ENCODE measurements at regions not wholly inside any gene's neighbourhood (a gene's known extent, or its start where the extent isn't known, plus 50 kb on each side); places are given as distances from the start of the nearest gene placed in this dataset.

GRCh38 chr3:135911110-135911509, 54.4 kb upstream of the PPP2R3A start:
- Histone ChIP-seq H3K9me3 (no peaks in the 10 kb centered on the region), H3K4me3 (no peak overlapping the region), H3K36me3 (no peaks in the 10 kb centered on the region), H3K27ac (no peak overlapping the region), H3K27me3 (no peaks in the 10 kb centered on the region), H3K4me1 (no peaks in the 10 kb centered on the region)
- TF ChIP-seq, protein P1, sequence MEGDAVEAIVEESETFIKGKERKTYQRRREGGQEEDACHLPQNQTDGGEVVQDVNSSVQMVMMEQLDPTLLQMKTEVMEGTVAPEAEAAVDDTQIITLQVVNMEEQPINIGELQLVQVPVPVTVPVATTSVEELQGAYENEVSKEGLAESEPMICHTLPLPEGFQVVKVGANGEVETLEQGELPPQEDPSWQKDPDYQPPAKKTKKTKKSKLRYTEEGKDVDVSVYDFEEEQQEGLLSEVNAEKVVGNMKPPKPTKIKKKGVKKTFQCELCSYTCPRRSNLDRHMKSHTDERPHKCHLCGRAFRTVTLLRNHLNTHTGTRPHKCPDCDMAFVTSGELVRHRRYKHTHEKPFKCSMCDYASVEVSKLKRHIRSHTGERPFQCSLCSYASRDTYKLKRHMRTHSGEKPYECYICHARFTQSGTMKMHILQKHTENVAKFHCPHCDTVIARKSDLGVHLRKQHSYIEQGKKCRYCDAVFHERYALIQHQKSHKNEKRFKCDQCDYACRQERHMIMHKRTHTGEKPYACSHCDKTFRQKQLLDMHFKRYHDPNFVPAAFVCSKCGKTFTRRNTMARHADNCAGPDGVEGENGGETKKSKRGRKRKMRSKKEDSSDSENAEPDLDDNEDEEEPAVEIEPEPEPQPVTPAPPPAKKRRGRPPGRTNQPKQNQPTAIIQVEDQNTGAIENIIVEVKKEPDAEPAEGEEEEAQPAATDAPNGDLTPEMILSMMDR (IDR thresholded peaks at IDR 0.05) = no peak
- intact Hi-C loops (cut with DNase I) = no loop called here
- no peak for DNase-seq (ENCODE audit: low spot score in 2 of 2)

GRCh38 chr3:135915206-135915605, 50.3 kb upstream of the PPP2R3A start:
- Histone ChIP-seq H3K27me3 (no peaks in the 10 kb centered on the region), H3K36me3 (no peaks in the 10 kb centered on the region), H3K27ac (no peak overlapping the region), H3K4me3 (no peak overlapping the region), H3K9me3 (no peaks in the 10 kb centered on the region), H3K4me1 (no peaks in the 10 kb centered on the region)
- no peak for DNase-seq (ENCODE audit: low spot score in 2 of 2)
- TF ChIP-seq, protein P1 (IDR thresholded peaks at IDR 0.05) = no peak
- intact Hi-C loops (cut with DNase I) = loop anchor here (5.0 kb wide), 1 partner anchor 52 kb away; the partner anchor contains the start of gene PPP2R3A

Measured in ascending aorta (tissue), 2 donors.